M059J (cell line): ENCODE measurements at regions not wholly inside any gene's neighbourhood (a gene's known extent, or its start where the extent isn't known, plus 50 kb on each side); places are given as distances from the start of the nearest gene placed in this dataset.
"Not testable (repeated sequence)": the region's sequence is repeated elsewhere in the genome, so short reads cannot be mapped to it uniquely, and the experiment has no call there.

ENCODE experiments used
- DNase-seq: peaks from one replicate; pipeline ENCODE4 v3.0.0-alpha.2; 2012; ENCODE audit warnings: low read depth

DNA sequence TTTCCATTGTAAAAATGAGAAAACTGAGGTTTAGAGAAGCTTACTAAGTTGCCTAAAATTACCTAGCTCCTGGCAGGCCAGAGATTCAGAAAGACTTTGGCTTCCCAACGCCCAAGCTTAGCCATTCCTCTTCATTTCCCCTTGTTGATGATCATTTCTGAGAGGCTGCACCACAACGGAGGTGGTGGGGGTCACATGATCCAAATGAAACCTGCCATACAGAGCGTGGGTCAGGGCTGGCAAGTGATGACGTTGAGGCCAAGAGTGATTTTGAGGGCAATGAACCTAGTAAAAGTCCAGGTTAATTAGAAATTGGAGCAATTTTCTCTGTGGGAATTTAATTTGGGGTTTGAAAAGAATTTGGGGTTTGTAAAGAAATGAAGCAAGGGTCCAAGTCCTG lies 109.9 kb downstream of the TMEM182 start:
- DNase-seq = no peak

DNA sequence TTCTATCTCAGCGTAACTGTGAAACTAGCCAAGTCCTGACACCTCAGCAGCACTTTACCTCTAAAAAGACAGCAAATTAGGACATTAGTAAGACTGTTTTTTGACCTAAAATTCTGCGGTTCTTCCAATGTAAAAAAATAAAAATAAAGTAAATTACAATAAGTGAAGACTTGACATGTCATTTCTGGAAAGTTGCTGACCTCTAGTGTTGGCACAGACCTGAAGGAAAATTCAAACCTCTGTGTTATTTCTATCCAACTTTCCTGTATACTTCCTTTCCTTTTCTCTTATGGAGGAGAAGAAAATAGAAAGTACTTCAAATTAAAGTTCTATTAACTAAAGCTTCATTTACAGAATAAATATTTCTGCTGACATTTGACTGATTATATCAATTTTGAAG lies 110.6 kb downstream of the TMEM182 start:
- DNase-seq = no peak

- not testable (repeated sequence) for DNase-seq
Measured at GRCh38 chr2:102879513-102879912, 117.7 kb downstream of the TMEM182 start.

DNA sequence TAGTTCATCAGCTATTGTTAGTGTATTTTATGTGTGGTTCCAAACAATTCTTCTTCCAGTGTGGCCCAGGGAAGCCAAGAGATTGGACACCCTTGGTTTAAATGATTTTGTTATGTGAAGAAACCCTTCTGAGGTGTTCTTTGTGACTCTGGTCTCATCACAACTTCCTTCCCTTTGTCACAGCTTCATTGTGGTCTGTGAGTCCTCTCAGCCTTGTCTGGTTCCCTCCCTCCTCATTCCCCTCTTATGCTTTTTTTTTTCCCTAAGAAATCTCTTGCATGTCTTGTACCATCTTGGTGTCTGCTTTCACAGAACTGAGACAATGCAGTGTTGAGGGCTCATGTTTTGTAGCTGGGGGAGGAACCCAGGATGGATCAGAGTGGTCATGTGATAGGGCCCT lies 118.9 kb downstream of the TMEM182 start:
- DNase-seq = no peak

DNA sequence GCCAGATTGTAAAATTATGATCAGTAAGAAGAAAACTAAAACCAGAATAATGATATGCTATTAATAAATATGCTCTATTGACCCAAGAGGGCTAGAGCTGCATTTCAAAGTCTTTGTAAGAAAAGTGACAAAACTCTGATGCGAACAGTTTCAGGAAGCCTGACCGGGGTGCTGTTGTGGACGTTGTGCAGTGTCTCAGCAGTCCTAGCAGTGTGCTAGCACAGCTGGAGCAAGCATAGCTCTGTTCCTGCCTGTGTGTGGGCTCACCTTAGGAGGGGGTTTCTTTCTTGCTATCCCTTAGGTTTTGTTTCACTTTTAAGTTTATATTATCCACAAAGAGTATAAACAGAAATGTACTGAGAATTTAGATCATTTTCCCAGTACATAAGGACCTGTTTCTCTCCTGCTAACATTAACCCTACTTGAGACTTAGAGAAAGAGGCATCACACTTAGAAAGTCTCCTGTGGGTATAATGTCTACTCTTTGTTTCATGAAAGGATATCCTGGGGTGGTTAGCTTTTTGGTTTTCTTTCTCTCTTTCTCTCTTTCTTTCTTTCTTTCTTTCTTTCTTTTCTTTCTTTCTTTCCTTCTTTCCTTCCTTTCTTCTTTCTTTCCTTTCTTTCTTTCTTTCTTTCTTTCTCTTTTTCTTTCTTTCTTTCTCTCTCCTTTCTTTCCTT lies 124.5 kb downstream of the TMEM182 start:
- no peak for DNase-seq

DNA sequence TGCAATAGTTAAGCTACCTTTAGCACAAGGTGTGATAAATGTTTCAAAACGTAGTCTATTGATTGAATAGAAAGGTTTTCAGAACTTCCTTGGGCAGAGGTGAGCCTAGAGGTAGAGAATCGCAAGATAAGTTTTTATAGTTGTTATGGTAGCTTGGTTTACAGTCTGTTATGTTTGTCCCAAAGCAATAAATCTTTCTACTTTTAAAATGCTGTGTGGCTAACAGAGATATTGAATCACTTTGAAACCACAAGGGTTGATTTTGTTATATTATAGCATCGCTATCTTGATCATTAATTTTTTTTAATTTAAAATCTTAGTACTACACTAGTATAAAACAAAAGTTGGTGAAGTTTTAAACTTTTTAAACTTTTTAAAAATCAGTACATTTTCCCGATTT lies 126.7 kb downstream of the TMEM182 start:
- no peak for DNase-seq

GRCh38 chr2:102891296-102891695 lies 129.5 kb downstream of the TMEM182 start:
- DNase-seq = peak; percentile 13

DNA sequence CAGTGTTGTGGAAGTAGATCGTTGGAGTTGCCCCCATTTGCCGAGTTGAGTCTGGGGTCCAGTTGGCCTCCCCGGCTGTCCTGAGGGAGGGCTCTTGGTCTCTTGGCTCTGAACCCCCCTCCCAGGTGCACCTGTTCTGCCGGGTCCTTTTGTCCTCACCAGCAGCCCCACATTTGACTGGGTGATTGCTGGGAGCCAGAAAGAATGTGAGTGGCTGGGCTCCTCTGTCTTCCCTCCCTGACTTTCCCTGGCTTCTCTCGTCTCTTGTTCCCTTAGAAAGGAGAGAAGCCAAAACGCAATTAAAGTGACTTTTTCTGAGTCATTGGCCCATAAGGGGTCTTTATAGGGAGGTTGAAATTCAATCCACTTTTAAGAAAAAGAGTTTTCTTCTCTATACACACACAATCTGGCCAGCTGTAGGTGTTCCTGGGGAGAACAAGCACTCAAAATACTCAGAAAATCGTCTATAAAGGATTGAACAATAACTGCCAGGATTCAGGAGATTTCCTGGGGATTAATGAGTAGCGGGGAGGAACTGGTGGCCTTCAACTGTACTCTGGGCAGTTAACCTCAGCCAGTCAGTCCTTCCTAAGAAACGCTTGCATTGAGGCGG lies 131.0 kb downstream of the TMEM182 start:
- DNase-seq = no peak

DNA sequence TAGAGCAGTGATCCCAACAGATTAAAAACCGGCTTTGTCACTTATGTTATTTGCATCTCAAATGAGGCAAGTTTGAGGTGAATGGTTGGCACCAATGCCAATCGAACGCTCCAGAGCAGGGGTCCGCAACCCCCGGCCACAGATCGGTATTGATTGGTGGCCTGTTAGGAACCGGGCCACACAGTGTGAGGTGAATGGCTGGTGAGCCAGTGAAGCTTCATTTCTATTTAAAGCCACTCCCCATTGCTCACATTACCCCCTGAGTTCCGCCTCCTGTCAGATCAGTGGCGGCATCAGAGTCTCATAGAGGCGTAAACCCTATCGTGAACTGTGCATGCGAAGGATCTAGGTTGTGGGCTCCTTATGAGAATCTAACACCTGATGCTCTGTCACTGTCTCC lies 132.0 kb downstream of the TMEM182 start:
- DNase-seq = no peak

- DNase-seq = no peak
Measured at GRCh38 chr2:102895376-102895775, 133.5 kb downstream of the TMEM182 start.

- DNase-seq = not testable (repeated sequence)
Measured at GRCh38 chr2:102909240-102909639, 147.4 kb downstream of the TMEM182 start.

DNA sequence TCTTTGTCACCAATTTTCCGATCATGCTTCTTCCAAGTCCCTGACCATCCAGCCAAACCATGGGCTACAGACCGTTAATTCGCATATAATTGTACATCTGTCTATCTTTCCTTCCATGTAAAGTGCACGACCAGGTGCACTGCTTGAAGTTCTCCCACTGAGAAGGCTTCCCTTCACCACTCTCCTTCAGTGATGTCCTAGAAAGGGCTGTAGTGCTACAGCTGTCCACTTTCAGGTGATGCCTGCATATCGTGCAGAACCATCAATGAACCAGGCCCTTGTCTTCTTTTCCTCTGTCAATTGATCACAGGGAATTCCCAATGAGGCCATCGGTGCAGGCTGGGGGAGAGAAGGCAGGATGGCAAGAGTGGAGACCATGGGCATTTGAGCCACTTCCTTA lies 148.9 kb downstream of the TMEM182 start:
- DNase-seq = no peak

DNA sequence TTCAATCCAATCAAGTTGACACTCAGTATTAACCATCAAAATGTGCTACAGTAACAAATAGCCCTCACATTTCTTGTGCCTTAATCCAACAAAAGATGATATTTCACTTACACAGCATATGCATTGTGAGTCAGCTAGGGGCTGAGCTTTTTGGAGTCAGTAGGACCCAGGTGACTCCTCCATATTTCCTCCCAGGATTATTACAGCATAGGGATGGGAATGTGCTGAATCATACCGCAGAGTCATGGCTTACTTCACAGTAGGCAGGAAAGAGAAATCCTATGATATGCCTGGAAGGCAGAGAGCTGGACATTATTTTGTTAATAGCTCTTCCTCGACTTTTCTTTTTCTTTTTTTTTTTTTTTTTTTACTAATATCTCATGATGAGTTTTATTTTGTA lies 153.3 kb downstream of the TMEM182 start:
- DNase-seq = peak; percentile 67

GRCh38 chr2:102922321-102922720 lies 160.5 kb downstream of the TMEM182 start:
- no peak for DNase-seq

DNA sequence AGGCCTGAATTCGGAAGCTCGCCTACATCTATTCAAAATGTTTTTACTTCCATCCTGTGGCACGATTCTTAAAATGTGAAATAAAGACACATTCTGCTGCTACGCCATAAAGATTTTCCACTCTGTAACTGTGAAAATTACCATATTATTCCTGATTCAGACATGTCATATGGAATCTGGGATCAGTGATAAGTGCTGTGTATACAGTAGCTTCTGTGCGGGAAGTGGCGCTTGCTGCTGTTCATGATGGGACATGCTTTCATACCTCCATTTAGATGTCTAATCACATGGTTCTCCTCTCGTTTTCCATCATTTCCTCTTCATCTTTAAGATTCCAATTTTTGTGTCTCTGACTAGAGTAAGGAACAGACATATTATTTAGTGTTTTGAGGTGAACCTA lies 163.2 kb downstream of the TMEM182 start:
- DNase-seq = no peak

DNA sequence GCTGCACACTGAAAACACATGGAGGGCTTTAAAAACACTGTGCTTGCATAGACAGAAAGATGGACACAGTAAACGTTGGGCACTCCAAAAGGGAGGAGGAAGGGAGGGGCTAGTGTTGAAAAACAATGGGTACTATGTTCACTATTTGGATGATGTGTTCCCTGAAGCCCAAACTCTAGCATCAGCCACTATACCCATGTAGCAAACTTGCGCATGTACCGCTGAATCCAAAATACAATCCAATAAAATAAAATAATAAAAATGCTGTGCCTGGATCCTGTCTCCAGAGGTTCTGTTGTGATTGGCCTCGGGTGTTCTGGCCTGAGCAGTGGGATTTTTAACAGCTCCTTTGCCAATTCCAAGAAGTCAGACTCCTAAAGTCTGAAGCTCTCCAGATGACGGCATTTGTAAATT lies 166.0 kb downstream of the TMEM182 start:
- no peak for DNase-seq

DNA sequence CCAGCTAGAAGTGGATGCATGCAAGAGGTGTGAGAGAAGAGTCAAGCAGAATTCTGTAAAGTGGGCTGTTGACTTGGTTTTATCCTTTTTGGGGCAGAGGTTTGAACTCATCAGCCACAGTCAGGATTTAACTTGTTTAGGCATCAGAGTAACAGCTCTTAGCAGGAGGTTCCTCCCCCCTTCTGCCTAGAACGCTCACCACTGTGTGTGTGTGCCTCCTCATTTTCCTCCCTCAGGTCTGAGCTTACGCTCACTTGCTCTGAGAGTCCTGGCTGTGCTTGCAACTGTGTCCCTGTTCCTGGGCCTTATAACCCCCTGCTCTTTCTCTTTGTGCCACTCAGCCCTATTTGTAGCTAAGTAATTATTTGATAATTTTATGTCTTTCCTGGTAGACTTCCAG lies 167.9 kb downstream of the TMEM182 start:
- DNase-seq = no peak

- DNase-seq = no peak
Measured at GRCh38 chr2:102932501-102932900, 170.7 kb downstream of the TMEM182 start.

GRCh38 chr2:102939207-102939606 lies 177.4 kb downstream of the TMEM182 start:
- DNase-seq = no peak

DNA sequence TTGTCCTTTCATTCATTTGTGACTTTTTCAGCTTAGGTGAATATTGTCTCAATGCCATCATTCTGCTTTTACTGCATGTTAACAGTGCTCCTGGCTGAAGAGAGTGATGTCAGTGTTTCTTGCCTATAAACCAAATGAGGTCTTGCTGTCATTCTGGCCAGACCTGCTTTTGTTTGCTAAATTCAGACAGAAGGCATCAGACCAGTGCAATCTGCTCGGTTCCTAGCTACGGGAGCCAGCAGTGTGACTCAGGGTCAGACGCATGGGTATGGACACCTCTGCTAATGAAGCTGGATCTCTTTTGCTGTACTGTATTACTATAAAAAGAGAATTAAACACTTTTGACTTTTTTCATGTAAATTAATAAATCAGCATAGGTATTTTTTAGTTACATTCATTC lies 178.9 kb downstream of the TMEM182 start:
- DNase-seq = no peak

DNA sequence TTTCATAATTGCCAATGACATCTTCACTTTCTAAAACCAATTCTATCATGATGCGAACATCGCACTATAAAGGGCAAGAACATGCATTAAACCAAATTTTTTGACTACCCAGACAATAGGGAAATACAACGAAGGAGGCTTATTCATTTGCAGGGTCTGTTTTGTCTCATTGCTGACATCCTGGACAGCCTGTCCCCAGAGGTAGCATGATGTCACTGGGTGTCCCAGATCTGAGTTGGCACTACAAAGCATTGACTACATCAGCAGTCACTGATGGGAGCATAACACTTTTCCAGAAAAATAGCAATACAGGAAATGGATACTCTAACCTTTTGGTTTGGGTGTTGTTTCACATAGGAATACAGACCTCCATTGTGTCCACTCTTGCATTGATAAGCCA lies 180.3 kb downstream of the TMEM182 start:
- no peak for DNase-seq

GRCh38 chr2:102943251-102943650 lies 181.4 kb downstream of the TMEM182 start:
- DNase-seq = no peak

- no peak for DNase-seq
Measured at GRCh38 chr2:102950371-102950946, 188.6 kb downstream of the TMEM182 start.

- DNase-seq = no peak
Measured at GRCh38 chr2:102951249-102951648, 189.4 kb downstream of the TMEM182 start.
